GM18867 (cell line): ENCODE measurements at regions not wholly inside any gene's neighbourhood (a gene's known extent, or its start where the extent isn't known, plus 50 kb on each side); places are given as distances from the start of the nearest gene placed in this dataset.
A peak's percentile ranks its signal among the peaks of the same experiment; 100 is the strongest.
"Not testable (repeated sequence)": the region's sequence is repeated elsewhere in the genome, so short reads cannot be mapped to it uniquely, and the experiment has no call there.

Source experiments
- ATAC-seq: cut with Tn5 transposase; IDR thresholded peaks from one replicate; pipeline ENCODE4 v1.9.1; 2021; ENCODE audit warnings: mild to moderate bottlenecking, moderate library complexity; ENCODE audit not compliant: unreplicated experiment

- ATAC-seq: no peak
Observed at GRCh38 chr6:132199343-132199742, 201.9 kb downstream of the MOXD1 start.

DNA sequence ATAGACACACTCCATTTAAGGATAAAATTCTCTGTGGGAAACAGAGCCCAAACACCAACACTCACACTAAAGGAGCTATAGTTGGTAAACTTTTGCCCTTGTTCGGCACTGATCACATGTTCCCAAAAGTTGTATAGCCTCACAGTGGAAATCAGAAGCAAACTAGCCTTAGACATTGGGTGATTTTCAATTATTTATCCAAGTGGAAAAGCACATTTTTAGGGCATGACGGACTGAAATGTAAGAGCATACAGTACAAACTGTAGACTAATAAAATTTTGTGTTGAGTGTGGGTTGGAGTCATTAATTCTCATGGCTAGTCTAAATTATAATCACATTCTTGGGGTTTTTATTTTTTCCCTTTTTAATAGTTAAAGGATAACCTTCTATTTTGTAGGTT is 202.4 kb downstream of the MOXD1 start:
- no peak for ATAC-seq

DNA sequence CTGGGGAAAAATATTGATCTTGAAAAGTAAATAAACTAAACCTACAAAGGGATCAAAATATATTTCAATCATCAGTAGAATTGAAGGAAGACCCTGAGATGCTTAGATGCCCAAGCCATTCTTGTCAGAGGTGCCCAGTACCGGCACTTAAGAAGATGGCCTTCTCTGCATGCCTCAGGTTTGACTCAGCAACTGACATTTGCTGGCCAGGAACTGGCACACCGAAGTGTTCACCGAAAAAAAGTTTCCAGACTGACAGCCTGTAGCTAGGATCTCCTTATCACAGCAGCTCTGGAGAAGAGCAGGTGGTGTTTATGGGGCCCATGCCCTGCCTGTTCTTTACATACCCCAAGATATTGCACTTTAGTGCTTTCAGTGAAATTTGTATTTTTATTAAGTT is 203.2 kb downstream of the MOXD1 start:
- no peak for ATAC-seq

DNA sequence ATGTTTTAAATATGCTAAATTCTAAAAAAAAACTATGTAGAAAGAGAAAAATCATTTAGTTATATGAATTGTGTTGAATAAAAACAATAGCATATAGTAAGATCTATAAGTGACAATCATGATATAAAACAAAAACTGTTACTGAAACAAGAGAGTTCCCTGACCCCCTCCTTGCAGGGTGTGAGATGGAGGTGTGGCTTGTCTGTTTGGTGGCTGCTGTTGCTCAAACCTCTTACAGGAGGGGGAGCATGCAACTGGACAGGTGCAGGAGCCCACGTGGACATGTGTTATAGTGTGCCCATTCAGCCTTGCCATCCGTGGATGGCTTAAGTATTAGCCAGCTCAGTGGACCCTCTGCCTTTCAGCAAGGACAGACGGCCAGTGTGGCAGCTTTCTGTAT is 206.7 kb downstream of the MOXD1 start:
- peak; percentile 61 for ATAC-seq

- no peak for ATAC-seq
Observed at GRCh38 chr6:132192631-132193030, 208.6 kb downstream of the MOXD1 start.

- ATAC-seq: no peak
Observed at GRCh38 chr6:132190815-132191175, 210.5 kb downstream of the MOXD1 start.

DNA sequence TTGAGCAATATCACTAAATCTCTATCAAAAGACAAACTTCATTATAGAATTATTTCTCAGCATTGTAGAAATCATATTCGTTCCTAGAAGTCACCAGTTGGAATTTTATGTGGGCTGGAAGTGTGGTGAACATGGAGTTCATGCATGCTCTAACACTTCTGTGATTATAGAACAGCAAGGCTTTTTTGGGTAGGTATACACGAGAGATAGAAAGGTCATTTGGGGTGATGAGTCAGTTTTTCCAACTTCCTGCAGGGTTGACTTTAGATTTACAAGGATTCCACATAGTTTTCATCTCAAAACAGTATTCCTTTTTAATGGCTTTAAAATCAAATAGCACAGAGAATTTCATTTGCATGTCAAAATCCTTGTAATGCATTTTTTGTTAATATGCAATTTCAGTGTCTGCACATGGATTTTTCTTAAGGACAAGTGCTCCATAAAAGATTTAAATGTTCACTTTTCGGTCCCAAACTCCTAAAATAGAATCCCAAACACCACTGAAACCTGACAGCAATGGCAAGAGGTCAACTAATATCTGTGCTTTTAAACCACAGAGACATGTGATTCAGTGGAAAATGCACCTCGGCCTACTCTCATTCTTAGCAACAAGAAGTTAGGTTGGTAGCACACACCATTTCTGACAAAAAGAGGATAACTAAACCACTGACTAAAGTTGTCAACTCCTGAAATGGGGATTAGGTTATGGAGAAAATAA is 211.0 kb downstream of the MOXD1 start:
- ATAC-seq: peak; percentile 58

DNA sequence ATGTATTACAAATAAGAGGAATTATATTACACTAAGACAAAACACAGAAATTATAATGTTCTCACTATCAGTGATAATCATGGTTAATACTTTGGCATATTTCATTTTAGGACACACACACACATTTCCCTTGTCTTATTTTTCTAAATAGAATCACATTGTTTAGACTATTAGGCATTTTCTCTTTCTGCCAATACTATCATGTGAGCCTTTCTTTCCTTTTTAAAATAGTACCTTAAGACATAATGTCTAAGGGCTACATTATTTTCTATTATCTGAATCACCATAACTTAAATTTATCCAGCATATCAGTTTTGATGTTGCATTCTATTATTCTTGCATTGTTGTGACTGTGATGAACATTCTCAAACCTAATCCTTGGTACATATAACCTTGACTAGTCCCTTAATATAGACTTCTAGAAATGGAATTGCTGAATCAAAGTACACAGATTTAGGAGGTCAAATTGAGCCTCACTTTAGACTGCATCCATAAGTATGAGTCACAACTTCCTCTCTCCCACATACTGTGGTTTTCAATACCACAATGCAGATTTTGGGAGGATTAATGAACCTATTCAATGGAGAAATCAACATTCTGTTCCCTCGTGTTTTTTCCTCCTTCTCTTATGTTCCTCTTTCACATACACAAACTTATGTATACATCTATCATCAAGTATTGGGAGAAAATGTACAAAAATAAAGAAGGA is 212.6 kb downstream of the MOXD1 start:
- ATAC-seq: no peak

DNA sequence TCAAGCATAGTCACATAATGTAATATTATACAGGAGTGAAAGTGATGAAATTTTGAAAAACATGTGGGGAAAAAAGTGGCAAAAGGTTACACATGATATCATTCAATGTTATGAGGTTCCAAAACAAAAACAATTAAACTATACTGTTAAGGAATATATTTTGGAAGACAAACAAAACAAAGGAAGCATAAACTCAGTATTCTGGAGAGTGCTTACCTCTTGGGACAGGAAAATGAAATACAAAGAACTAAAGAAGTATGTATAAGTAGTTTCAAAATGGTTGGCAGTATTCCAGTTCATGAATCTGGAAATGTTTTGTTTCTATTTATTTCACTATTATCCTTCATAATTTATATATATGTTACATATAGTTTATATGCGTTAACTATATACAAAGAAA is 213.5 kb downstream of the MOXD1 start:
- ATAC-seq: no peak

DNA sequence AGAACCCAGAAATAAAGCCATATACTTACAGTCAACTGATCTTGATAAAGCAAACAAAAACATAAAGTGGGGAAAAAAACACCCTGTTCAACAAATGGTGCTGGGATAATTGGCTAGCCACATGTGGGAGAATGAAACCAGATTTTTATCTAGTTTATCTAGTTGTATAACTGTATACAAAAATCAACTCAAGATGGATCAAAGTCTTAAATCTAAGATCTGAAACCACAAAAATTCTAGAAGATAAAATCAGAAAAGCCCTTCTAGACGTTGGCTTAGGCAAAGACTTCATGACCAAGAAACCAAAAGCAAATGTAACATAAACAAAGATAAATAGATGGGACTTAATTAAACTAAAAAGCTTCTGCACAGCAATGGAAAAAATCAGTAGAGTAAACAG is 216.3 kb downstream of the MOXD1 start:
- not testable (repeated sequence) for ATAC-seq

DNA sequence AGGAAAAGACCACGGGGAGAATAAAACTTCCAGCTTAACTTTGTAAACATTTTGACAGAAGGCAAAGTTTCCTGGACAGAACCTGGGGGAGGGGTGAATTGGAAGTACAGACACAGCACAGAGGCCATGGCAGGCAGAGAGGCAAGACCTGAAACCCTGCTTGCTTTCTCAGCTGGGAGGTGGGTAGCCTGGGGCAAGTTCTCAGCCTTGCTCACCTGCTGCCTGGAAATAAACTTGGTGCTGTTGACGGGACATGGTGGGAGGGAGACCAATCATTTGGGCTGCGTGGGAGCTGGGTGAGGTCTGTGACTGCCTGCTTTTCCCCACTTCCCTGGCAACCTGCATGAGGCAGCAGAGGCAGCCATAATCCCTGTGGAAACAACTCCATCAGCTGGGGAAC is 221.3 kb downstream of the MOXD1 start:
- ATAC-seq: no peak

DNA sequence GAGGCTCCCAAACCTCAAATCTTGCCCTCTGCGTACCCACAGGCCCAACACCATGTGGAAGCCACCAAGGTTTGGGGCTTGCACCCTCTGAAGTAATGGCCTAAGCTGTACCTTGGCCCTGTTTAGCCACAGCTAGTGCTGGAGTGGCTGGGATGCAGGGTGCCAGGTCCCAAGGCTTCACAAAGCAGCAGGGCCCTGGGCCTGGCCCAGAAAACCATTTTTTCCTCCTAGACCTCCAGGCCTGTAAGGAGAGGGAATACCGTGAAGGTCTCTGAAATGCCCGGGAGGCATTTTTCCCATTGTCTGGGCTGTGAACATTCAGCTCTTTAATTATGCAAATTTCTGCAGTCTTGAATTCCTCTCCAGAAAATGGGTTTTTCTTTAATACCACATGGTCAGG is 223.7 kb upstream of the CCN2 start:
- no peak for ATAC-seq

DNA sequence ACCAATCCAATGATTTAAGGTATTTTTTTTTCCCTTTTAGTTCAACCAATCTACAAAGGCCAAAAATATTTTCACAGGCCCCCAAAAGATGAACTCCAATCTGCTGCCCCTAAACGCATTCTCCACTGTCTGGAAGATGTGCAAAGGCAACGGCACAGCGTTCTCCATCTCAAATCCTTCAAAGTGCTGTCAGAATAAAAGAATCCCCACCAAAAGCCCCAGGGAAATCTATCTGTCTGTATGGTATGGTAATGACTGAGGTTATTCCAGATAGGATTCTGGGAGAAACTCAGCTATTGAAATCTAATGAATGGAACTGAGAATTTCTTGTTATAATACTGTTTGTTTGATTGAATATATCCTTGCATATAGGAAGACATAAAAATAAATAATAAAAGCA is 217.8 kb upstream of the CCN2 start:
- no peak for ATAC-seq

GRCh38 chr6:132167929-132168892 is 217.0 kb upstream of the CCN2 start:
- ATAC-seq: no peak

DNA sequence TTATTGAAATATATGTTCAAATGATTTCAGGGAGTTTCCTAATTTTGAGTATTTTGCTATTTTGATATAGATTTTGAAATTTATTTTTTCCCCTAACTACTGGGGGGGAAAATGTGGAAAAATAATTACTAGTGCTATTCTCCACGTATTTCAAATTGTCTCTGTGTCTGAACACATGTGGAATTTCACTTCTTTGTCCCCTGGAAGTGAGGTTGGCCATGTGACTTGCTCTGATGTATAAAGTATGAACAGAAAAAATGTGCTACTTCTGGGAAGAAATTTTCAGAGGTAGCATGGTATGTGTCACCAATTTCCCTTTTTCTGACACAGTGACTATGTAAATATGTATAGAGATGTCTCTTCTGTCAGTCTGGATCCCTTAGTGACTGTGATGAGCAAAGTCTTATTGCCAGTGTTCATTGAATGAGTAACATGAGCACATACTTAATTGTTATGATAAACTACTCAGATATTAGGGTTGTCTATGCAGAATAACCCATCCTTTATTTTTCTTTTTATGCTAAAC is 215.4 kb upstream of the CCN2 start:
- ATAC-seq: no peak

GRCh38 chr6:132165677-132166076 is 214.5 kb upstream of the CCN2 start:
- no peak for ATAC-seq

DNA sequence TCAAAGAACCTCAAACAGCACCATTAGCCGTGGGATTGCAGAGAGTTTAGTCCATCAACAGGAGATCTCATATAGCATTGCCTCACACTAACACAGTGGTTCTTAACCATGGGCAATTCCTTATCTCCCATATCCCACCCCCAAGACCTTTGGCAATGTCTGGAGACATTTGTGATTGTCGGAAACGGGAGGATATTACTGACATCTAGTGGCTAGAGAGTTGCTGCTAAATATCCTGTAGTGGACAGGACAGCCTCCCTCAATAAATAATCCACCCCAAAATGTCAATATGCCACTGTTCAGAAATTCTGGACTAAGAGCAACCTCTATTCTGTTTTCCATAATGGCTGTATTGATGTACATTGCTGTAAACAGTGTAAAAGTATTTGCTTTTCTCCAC is 210.1 kb upstream of the CCN2 start:
- ATAC-seq: no peak

GRCh38 chr6:132153221-132153898 is 202.2 kb upstream of the CCN2 start:
- no peak for ATAC-seq

DNA sequence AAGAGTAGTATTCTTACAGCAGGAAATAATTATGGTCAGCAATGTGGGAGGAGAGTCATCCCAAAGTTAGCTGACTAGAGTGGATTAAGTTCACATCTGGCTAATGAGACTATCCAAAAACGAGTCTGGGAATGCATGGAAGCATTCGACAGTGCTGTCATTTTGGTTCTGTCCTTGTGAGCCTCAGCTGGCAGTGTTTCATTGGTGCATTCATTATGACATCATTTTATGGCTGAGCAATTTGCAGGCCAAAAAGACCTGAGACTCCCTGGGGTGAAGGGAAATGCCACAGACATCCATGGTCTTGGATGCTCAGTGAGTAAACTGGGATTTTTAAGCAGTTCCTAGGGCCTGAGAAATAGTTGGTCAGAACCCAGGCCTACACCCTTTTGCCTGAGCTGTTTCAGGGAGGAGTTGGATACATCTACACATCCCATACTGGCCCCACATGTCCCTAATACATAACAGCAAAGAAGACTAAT is 196.4 kb upstream of the CCN2 start:
- ATAC-seq: no peak

GRCh38 chr6:132144456-132144855 is 193.3 kb upstream of the CCN2 start:
- no peak for ATAC-seq

DNA sequence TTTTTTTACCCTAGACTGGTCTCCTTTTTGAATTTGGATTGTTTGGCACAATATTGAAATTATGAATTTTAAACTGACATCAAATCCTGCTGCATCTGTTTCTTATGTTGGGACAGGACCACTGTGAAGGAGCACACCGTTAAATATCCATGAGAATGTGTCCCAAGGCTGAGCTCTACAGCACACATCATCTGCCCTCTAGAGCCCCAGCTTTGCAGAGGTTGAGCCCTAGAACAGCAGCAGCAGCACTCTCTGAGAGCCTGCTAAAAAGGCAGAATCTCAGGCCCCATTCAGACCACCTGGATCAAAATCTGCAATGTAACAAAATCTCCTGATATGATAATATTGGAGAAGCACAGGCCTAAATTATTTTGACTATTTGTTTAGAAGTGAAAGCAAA is 192.1 kb upstream of the CCN2 start:
- no peak for ATAC-seq
